Central memory CD8-positive, alpha-beta T cell (primary cell): ENCODE measurements at regions not wholly inside any gene's neighbourhood (a gene's known extent, or its start where the extent isn't known, plus 50 kb on each side); places are given as distances from the start of the nearest gene placed in this dataset.
"Not testable (repeated sequence)": the region's sequence is repeated elsewhere in the genome, so short reads cannot be mapped to it uniquely, and the experiment has no call there.

Experiments
- ATAC-seq: fragments of 150-1000 bp; cut with Tn5 transposase; replicated peaks from 2 replicates; pipeline ENCODE4 v1.10.0; 2022; ENCODE audit warnings: mild to moderate bottlenecking, moderate FRiP score, moderate number of reproducible peaks; ENCODE audit not compliant: poor library complexity, severe bottlenecking; ENCODE audit errors: extremely low read depth
- DNase-seq, 2 donors: peaks; one replicate each; pipeline ENCODE4 v3.0.0; 2021; ENCODE audit warnings: low spot score in 2 of 2
- H3K27ac Mint-ChIP-seq: one replicate; pipeline ENCODE4 v1.8.0; 2022; ENCODE audit warnings: low read depth, mild to moderate bottlenecking, moderate library complexity, mixed read lengths
- H3K27me3 Mint-ChIP-seq: one replicate; pipeline ENCODE4 v1.8.0; 2022; ENCODE audit warnings: mixed read lengths
- H3K36me3 Mint-ChIP-seq: one replicate; pipeline ENCODE4 v1.8.0; 2022; ENCODE audit warnings: mild to moderate bottlenecking, moderate library complexity, mixed read lengths; ENCODE audit not compliant: insufficient read depth
- H3K4me1 Mint-ChIP-seq: one replicate; pipeline ENCODE4 v1.8.0; 2022; ENCODE audit warnings: mixed read lengths
- H3K4me3 Mint-ChIP-seq: one replicate; pipeline ENCODE4 v1.8.0; 2022; ENCODE audit warnings: mild to moderate bottlenecking, moderate library complexity, mixed read lengths
- H3K9me3 Mint-ChIP-seq: one replicate; pipeline ENCODE4 v1.8.0; 2022; ENCODE audit warnings: mixed read lengths

DNA sequence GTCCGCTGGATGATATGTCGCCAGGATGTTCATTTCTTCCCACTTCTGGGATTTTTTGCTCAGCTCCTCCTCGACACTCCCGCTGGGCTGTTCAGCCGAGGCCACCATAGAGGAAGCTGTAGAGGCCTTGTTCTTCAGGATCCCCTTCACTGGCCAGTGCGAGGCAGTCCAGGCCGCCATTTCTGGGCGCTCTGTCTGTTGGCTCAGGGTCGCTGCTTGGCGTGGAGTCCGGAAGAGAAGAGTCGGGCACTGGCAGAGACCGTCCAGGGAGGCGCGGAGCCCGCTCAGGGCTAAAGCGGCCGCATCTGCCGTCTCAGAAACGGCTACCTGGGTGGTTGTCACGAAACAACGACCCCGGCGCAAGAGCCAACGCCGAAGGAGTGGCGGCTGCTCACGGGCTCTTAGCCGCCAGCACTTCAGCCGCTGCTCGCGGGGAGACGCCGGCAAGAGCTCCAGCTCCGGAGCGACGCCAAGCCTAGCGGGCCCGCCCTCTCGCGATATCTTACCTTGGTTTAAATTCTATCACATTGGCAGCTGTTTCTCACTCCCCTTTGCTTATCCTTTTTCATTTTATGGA is 2395.9 kb upstream of the PCDH20 start:
- not testable (repeated sequence) for DNase-seq, H3K4me1 Mint-ChIP-seq, H3K27me3 Mint-ChIP-seq, H3K36me3 Mint-ChIP-seq, H3K27ac Mint-ChIP-seq, H3K4me3 Mint-ChIP-seq, ATAC-seq
- peaks cover 23% of the 10 kb centered on the region for H3K9me3 Mint-ChIP-seq

DNA sequence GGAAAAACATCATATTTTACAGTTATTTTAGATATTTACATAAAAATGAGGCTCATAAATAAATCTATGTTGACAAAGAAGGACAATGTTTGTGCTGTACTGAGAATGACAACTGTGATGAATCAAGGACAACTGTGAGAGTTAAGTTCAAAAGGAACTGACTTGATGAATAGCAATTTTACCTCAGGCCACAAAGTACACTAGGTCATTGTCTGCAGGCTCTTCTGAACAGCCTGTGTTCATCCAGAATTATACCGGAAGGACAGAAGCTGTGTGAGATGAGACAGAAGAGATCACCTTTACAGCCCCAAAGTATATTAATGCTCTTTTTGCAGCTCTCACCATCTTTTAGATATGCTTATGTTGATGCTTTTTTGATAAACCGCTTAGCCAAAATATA is 2375.5 kb upstream of the PCDH20 start:
- not testable (repeated sequence) for ATAC-seq, H3K9me3 Mint-ChIP-seq, H3K27me3 Mint-ChIP-seq, H3K36me3 Mint-ChIP-seq, H3K27ac Mint-ChIP-seq, H3K4me1 Mint-ChIP-seq, H3K4me3 Mint-ChIP-seq, DNase-seq

- Mint-ChIP-seq H3K27ac (no peak overlapping the region), H3K9me3 (peaks cover 2% of the 10 kb centered on the region), H3K27me3 (no peaks in the 10 kb centered on the region), H3K4me1 (no peaks in the 10 kb centered on the region), H3K36me3 (peaks cover 2% of the 10 kb centered on the region), H3K4me3 (no peak overlapping the region)
- ATAC-seq: no peak
- no peak for DNase-seq
Observed at GRCh38 chr13:63774133-63774532, 2358.5 kb upstream of the PCDH20 start.

- no peak for DNase-seq
- ATAC-seq: no peak
- H3K9me3 Mint-ChIP-seq: no peaks in the 10 kb centered on the region
- peaks cover 2% of the 10 kb centered on the region for H3K36me3 Mint-ChIP-seq
- H3K27me3 Mint-ChIP-seq: no peaks in the 10 kb centered on the region
- H3K4me3 Mint-ChIP-seq: no peak overlapping the region
- H3K4me1 Mint-ChIP-seq: no peaks in the 10 kb centered on the region
- no peak overlapping the region for H3K27ac Mint-ChIP-seq
Observed at GRCh38 chr13:63773476-63773875, 2357.8 kb upstream of the PCDH20 start.

DNA sequence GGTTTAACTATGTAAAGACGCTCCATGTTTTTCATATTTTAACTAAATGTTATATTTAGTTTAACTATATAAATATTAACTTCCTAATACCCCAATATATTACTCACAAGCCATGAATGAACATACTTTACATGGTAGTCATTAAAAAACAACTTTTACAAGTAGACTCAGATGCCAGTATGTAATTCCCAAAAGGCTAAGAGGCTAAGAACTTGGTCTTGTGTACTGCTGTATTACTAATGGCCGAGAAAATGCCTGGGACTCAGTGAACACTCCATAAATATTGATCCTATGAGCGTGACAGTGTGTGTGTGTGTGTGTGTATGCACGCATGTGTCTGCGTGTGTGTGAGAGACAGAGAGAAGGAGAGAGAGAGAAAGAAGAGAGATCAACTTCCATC is 2342.0 kb upstream of the PCDH20 start:
- H3K4me1 Mint-ChIP-seq, H3K9me3 Mint-ChIP-seq, H3K27ac Mint-ChIP-seq, DNase-seq, H3K36me3 Mint-ChIP-seq, H3K4me3 Mint-ChIP-seq, H3K27me3 Mint-ChIP-seq, ATAC-seq: not testable (repeated sequence)

DNA sequence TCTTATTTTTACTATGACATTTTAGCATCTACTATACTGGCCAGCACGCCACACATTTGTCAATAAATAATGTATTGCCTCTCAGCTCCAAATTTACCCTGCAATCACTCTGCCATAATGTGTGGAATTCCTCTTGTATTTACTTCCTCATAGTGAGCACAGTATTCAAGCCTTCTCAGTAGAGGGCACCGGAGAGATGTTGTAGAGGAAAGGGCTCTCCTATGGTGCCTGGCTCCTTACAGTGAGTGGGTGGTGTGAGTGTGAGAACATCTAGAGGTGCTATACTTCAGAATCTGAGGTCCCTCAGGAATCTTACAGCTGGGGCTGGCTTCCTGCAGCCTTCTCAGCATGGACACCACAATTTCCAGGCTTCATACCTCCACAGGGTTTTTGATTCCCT is 2334.2 kb upstream of the PCDH20 start:
- not testable (repeated sequence) for DNase-seq, ATAC-seq, H3K9me3 Mint-ChIP-seq, H3K4me3 Mint-ChIP-seq, H3K4me1 Mint-ChIP-seq, H3K36me3 Mint-ChIP-seq, H3K27me3 Mint-ChIP-seq, H3K27ac Mint-ChIP-seq

- not testable (repeated sequence) for H3K27me3 Mint-ChIP-seq, ATAC-seq, DNase-seq, H3K9me3 Mint-ChIP-seq, H3K4me1 Mint-ChIP-seq, H3K4me3 Mint-ChIP-seq, H3K36me3 Mint-ChIP-seq, H3K27ac Mint-ChIP-seq
Observed at GRCh38 chr13:63741814-63742101, 2326.1 kb upstream of the PCDH20 start.

- no peaks in the 10 kb centered on the region for H3K27me3 Mint-ChIP-seq
- ATAC-seq: no peak
Observed at GRCh38 chr13:63741029-63741813, 2325.6 kb upstream of the PCDH20 start.

DNA sequence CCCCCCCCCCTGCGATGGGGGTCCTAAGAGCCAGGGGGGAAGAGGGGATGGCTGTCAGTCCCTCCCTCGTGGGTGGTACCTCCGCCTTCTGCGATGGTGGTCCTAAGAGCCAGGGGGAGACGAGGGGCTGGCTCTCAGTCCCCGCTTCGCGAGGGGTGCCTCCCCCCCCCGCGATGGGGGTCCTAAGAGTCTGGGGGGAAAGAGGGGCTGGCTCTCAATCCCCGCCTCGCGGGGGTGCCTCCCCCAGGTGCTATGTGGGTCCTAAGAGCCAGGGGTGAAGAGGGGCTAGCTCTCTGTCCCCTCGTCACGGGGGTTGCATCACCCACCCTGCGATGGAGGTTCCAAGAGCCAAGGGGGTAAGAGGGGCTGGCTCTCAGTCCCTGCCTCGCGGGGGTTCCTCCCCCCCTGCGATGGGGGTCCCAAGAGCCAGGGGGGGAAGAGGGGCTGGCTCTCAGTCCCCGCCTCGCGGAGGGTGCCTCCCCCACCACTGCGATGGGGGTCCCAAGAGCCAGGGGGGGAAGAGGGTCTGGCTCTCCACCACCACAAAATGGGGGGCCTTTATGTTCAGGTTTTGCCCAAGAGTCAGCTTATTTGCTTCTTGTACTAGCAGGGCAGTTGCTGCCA is 2323.6 kb upstream of the PCDH20 start:
- not testable (repeated sequence) for H3K4me3 Mint-ChIP-seq, H3K27me3 Mint-ChIP-seq, H3K9me3 Mint-ChIP-seq, H3K36me3 Mint-ChIP-seq, ATAC-seq, H3K4me1 Mint-ChIP-seq, DNase-seq, H3K27ac Mint-ChIP-seq

More at GRCh38 chr13:63741029-63741813, 2325.6 kb upstream of the PCDH20 start:
- no peaks in the 10 kb centered on the region for H3K9me3 Mint-ChIP-seq
- no peak overlapping the region for H3K4me3 Mint-ChIP-seq
- H3K36me3 Mint-ChIP-seq: no peaks in the 10 kb centered on the region
- DNase-seq: no peak
- no peak overlapping the region for H3K27ac Mint-ChIP-seq
- H3K4me1 Mint-ChIP-seq: no peaks in the 10 kb centered on the region

DNA sequence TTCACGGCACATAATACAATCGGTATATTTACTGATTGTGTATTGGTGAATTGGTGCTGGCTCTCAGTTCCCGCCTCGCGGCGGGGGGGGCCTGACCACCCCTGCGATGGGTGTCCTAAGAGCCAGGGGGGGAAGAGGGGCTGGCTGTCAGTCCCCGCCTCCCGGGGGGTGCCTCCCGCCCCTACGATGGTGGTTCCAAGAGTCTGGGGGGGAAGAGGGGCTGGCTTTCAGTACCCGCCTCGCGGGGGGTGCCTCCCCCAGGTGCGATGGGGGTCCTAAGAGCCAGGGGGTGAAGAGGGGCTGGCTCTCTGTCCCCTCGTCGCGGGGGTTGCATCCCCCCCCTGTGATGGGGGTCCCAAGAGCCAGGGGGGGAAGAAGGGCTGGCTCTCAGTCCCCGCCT is 2321.8 kb upstream of the PCDH20 start:
- DNase-seq: no peak
- no peaks in the 10 kb centered on the region for H3K27me3 Mint-ChIP-seq
- no peak for ATAC-seq
- no peak overlapping the region for H3K4me3 Mint-ChIP-seq
- H3K4me1 Mint-ChIP-seq: no peaks in the 10 kb centered on the region
- H3K36me3 Mint-ChIP-seq: no peaks in the 10 kb centered on the region
- H3K9me3 Mint-ChIP-seq: peaks cover 3% of the 10 kb centered on the region
- H3K27ac Mint-ChIP-seq: no peak overlapping the region

GRCh38 chr13:63731896-63732295 is 2316.2 kb upstream of the PCDH20 start:
- no peak for ATAC-seq
- no peak for DNase-seq
- peaks cover 14% of the 10 kb centered on the region for H3K9me3 Mint-ChIP-seq
- H3K27ac Mint-ChIP-seq: no peak overlapping the region
- no peak overlapping the region for H3K4me3 Mint-ChIP-seq
- H3K27me3 Mint-ChIP-seq: no peaks in the 10 kb centered on the region
- H3K36me3 Mint-ChIP-seq: no peaks in the 10 kb centered on the region
- H3K4me1 Mint-ChIP-seq: no peaks in the 10 kb centered on the region

DNA sequence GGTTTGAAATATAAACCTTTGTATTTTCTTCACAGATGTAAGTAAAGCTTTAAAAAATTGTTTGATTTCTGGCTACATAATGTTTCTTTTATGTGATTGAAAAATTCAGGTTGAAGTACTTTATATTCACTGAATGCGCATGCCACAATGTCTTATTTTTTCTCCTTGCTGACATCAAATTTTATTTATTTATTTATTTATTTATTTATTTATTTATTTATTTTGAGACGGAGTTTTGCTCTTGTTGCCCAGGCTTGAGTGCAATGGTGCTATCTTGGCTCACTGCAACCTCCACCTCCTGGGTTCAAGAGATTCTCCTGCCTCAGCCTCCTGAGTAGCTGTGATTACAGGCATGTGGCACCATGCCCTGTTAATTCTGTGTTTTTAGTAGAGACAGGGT is 2296.5 kb upstream of the PCDH20 start:
- not testable (repeated sequence) for H3K4me3 Mint-ChIP-seq, H3K27me3 Mint-ChIP-seq, H3K4me1 Mint-ChIP-seq, DNase-seq, H3K36me3 Mint-ChIP-seq, H3K9me3 Mint-ChIP-seq, ATAC-seq, H3K27ac Mint-ChIP-seq

DNA sequence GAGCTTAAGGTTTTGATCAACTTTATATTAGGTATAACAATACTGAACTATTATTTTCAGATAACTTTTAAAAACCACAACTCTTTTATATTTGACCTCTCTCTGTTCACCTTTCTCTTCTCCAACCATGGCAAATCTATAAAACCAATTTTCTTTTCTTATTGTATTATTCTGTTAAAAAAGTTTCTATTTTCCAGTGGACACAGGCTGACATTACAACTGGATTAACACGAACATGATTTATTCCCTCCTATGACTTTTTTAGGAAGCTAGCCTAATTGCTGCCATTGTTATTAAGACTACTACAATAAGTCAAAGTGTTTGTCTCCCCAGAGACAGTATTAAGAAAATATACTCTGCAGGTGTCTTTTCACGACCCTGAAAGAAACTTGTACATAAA is 2291.1 kb upstream of the PCDH20 start:
- DNase-seq (no peak), ATAC-seq (no peak)
- no peak overlapping the region for H3K4me3 Mint-ChIP-seq
- H3K27me3 Mint-ChIP-seq: no peaks in the 10 kb centered on the region
- H3K36me3 Mint-ChIP-seq: no peaks in the 10 kb centered on the region
- H3K4me1 Mint-ChIP-seq: no peaks in the 10 kb centered on the region
- H3K9me3 Mint-ChIP-seq: peaks cover 14% of the 10 kb centered on the region
- no peak overlapping the region for H3K27ac Mint-ChIP-seq
